NCI-H2029 treated with DMSO at 0.1 percent for 48 hours (cell line): ENCODE measurements at regions not wholly inside any gene's neighbourhood (a gene's known extent, or its start where the extent isn't known, plus 50 kb on each side); places are given as distances from the start of the nearest gene placed in this dataset.
"Not testable (repeated sequence)": the region's sequence is repeated elsewhere in the genome, so short reads cannot be mapped to it uniquely, and the experiment has no call there.

Experiments used
- DNase-seq: peaks from one replicate; lab custom pipeline; 2025; lab: John Stamatoyannopoulos, UW

DNA sequence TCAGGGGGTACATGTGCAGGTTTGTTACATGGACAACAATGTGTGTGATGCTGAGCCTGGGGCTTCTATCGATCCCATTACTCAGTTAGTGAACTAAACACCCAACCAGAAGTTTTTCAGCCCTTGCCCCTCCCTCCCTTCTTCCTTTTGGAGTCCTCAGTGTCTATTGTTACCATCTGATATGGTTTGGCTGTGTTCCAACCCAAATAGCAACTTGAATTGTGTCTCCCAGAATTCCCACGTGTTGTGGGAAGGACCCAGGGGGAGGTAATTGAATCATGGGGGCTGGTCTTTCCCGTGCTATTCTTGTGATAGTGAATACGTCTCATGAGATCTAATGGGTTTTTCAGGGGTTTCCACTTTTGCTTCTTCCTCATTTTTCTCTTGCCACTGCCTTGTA, 186.3 kb downstream of the AEBP2 start:
- DNase-seq: not testable (repeated sequence)

- DNase-seq: no peak
These were observed 188.4 kb downstream of the AEBP2 start for GRCh38 chr12:19627719-19628118.

DNA sequence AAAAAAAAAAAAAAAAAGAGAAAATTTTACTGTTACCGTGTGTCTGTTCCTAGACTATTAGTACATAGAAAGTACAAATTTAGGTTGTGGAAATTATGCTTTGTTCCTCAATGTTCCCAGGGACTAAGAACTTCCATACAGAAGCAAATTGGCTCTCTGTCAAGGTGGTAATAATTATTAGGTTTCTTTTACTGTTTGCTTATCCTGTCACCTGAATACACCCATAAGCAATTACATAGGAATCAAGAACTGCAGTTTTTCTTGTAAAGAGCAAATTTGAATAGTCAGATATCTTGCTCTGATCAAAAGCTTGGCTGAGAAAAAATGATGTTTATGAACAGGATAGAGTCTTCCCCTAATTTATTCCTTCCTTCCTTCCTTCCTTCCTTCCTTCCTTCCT, 191.2 kb downstream of the AEBP2 start:
- DNase-seq: no peak

DNA sequence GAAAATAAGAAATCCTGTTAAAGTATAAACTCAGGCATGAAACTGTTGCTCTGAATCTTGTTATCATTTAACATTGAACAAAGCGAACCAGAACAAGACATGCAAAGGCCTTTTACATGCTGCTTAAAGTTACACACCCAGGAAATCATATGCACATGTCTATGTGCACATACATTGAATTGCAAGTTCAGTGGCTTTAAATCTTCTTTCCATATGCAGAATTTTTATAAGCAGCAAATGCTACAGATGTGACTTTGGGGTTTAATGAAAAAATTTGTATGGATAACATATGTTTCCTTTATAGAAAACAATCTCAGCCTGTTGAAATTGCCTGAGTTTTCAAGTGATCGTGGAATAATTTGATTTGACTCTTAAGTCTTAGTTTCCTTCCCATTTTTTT, 193.9 kb downstream of the AEBP2 start:
- no peak for DNase-seq

DNA sequence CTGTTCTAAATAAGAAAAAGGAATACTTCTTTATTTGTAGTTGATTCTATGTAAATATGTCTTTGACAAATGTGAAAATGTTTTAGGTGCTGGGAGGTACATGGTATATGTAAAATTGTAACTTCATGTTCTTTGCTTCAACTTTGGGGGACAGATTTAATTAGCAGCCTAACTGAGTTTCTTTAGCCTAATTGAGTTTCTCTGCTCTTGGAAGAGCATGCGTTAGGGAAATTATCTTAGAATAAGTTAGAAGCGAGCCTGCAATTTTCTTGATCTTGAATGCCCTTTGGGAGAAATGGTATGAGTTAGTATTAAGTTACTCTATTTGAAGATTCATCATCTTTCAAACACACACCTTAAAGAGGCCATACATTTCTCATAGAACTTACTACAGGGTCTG, 194.3 kb downstream of the AEBP2 start:
- DNase-seq: no peak

GRCh38 chr12:19639781-19640415, 200.6 kb downstream of the AEBP2 start:
- peak; percentile 32 for DNase-seq

GRCh38 chr12:19641235-19642080, 202.2 kb downstream of the AEBP2 start:
- no peak for DNase-seq

GRCh38 chr12:19642345-19642744, 203.1 kb downstream of the AEBP2 start:
- DNase-seq: no peak

DNA sequence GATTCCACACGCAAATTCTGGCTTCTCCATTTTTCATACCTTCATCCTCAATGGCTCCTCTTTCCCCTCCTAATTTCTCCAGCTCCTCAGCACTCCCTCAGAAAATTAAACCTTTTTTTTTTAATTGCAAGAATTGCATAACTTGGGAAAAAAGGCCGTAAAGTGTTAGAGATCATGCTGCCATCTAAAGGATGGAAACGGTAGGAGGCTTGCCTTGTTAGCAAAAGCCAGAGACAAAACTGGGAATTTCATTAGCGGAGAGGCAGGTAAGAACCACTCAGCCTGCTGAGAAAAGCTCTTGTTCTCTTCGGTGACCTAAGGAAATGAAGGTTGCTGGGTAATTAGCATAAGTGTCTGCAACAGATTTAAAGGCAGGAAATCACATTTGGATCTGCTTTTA, 204.3 kb downstream of the AEBP2 start:
- peak; percentile 45 for DNase-seq

- DNase-seq: no peak
These were observed 205.3 kb downstream of the AEBP2 start for GRCh38 chr12:19644571-19644970.

DNA sequence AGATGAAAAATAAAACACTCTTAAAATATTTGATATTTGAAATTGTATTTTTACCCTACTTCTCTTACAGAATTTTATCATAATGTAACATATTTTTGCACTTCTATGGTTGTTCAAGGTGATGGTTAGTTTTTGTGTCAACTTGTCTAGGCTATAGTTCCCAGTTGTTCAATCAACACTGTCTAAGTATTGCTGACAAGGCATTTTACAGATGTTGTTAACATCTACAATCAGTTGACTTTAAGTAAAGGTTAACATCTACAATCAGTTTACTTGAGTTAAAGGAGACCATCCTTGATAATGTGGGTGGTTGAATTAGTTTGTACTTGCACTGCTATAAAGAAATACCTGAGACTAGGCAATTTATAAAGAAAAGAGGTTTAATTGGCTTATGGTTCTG, 206.5 kb downstream of the AEBP2 start:
- DNase-seq: no peak

DNA sequence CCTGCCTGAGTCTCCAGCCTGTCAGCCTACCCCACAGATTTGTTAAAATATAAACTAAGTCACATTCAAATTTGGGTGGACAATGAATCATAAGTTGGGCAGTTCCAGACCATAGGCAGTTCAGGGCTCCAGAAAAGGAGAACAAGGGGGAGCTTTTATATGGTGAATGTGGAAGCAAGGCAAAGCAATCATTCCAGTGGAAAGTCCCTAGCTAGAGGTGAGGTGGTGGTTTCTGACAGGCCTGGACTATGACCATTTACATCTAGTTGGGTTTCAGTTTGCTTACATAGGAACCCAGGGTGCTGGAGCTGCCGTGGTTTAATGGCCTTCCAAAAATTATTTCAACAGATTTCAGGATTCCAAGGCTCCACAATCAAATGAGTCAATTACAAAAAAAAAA, 207.3 kb downstream of the AEBP2 start:
- no peak for DNase-seq

DNA sequence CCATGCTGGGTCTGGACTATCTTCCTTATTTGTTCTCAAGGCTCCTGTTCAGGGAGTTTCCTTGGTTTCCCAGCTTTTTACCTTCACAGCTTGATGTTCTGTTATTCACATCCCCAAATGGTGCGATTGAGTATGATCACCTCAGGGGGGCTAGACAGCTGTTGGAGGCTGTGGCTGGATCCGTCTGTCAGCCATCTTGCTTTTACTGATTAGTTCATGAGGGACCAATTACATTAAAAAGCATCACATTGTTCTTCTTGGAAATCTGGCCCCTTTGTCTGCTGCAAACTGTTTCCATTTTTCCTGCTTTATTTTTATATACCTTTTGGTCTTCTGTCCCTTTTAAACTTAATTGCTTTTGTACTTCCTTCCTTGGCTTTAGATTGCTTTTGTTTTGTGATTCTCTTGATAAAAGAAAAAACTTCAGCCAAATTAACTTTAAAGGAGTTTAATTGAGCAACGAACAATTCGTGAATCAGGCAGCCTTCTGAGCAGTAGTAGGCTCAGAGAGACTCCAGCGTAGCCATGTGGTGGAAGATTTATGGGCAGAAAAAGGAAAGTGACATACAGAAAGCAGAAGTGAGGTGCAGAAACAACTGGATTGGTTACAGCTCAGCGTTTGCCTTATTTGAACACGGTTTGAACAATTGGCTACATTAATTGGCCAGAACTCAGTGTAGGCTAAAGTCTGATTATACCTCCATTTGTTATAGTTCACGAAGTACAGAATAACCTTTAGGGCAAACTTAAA, 208.7 kb downstream of the AEBP2 start:
- no peak for DNase-seq

DNA sequence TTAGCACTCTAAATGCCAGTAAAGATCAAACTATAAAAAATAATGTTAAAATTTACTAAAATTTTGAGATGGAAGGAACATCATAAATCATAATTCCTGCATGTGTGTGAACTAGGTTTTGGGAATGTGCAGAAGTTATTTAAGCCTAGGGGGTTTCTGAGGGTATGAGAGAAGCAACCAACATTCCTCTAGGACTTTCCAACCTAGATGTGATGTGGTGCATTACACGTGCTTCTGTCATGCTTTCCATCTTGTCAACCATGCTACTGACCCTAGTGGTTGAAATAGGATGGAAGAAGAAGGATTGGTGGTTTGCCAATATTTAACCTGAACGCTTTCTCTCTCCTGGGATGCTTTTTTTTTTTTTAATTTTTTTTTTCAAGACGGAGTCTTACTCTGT, 209.3 kb downstream of the AEBP2 start:
- no peak for DNase-seq

DNA sequence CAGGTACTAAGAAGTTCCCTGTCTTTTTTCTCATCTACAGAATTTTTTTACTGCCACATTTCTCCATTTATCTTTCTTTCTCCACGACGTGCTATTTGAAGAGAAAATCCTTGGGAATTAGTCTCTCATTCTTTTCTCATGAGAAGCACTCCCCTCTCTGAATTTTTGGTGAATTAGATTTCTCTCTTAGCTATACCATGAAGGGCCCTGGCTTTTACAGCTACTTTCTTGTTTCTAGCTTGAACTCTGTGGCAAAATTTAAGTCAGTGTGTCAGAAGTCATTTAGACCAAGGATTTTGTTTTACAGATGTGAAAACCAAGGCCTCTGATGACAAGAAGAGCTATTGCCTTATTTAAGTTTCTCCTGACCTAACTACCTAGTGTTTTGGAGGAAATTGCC, 213.1 kb downstream of the AEBP2 start:
- DNase-seq: no peak

DNA sequence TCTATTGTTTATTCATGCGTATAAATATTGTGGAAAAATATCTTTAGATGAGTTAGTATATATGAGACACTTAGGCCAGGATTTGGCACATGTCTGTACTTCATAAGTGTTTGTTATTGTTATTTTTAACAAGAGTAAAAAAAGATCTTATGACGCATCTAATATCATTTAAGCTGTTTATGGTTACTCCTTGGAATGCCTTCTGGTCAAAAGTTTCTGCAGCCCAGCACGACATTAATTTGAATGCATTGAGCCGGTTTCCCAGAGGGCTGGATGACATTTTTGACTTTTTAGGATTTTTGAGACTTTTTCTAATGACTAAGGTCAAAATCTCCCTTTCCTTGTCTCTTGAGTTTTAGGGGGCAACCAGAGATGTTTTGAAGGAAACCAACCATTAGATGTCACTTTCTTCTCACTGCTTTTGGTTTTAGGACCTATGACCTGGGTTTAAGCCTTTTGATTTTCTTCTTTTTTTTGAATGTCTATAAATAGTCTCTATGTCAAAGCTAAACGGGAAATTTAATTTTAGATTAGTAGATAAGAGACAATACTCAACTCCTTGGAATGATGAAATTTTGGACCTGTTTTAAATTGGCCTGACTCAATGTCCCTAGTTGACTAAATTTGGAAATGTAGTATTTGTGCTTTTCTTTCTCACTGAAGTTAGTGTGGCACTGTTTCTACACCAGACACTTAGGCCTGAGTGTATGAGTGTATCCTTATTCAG, 215.5 kb downstream of the AEBP2 start:
- DNase-seq: no peak

DNA sequence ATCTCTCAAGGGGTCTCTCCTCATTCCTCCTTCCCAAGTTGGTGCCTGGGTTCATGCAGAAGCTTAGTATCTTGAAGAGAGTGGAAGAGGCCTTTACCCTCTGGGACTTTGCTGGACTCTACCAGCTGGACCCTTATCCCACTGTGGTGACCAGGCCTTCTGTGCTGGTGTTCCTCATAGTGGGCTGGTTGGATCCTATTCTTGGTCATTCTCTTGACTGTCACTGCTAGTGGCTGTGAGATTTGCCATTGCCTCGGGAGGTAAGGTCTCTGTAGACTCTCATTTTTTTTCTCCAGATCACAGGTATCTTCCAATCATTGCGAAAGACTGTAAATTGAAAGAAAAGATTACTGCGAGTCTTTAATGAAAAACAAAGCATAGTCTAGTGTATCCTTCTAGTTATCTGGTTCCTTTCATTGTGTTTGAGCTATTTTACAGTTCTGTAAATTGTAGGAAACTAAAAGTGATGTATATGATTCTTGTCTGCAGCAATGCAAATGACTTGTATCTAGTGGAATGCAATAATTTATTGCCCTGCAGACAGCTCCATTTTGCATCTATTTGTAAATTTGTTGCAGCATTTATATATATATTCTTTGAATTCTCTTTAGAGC, 217.9 kb downstream of the AEBP2 start:
- no peak for DNase-seq

- DNase-seq: no peak
These were observed 218.4 kb downstream of the AEBP2 start for GRCh38 chr12:19657732-19658130.

DNA sequence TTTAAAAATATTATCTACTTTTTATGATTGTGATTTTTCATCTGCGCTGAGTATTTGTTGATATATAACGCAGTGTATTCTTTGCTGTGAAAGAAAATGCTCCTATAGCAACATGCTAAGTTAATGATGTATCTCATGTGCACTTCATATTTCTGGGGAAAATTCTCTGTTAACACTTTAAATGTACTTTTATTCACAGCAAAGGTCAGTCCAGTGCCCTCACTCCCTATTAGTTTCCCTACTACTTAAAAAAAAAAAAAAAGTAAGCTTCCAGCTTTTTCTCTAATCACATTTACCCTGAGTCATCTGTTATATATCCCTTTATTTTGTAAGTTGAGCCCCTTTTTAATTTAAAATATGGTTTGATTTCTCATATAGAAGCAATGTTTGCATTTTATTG, 219.8 kb downstream of the AEBP2 start:
- DNase-seq: no peak

- DNase-seq: no peak
These were observed 220.2 kb downstream of the AEBP2 start for GRCh38 chr12:19659501-19659900.

GRCh38 chr12:19665121-19665900, 226.0 kb downstream of the AEBP2 start:
- DNase-seq: no peak
